Keratinocyte (primary cell): ENCODE measurements at regions not wholly inside any gene's neighbourhood (a gene's known extent, or its start where the extent isn't known, plus 50 kb on each side); places are given as distances from the start of the nearest gene placed in this dataset.

Experiments used
- DNase-seq: peaks from one replicate; pipeline ENCODE4 v3.0.0-alpha.2; 2011; ENCODE audit warnings: low read depth, missing footprints, low spot score
- FAIRE-seq: peaks from 2 replicates; lab custom pipeline; 2011; peaks lifted over from hg19 to GRCh38; lab: Jason Lieb, UNC
- H2AFZ ChIP-seq: 2 replicates; pipeline ENCODE4 v1.6.0; 2012; ENCODE audit warnings: low read length, control low read depth, inconsistent platforms; ENCODE audit not compliant: control insufficient read depth
- H3K27ac ChIP-seq: 2 replicates; pipeline ENCODE4 v1.5.1; 2011; ENCODE audit warnings: low read length; ENCODE audit not compliant: control insufficient read depth, insufficient read depth
- H3K27me3 ChIP-seq: 3 replicates; pipeline ENCODE4 v1.6.0; 2011; ENCODE audit warnings: low read length; ENCODE audit not compliant: control insufficient read depth, insufficient read depth; ENCODE audit errors: extremely low read depth
- H3K36me3 ChIP-seq, 2 experiments: 2 replicates in 1 of 2; 3 replicates in 1 of 2; pipeline ENCODE4 v1.5.1; 2011; ENCODE audit warnings: low read length in 2 of 2, mild to moderate bottlenecking in 1 of 2; ENCODE audit not compliant: control insufficient read depth in 2 of 2, insufficient read depth in 2 of 2; ENCODE audit errors: extremely low read depth in 1 of 2
- H3K4me1 ChIP-seq: 3 replicates; pipeline ENCODE4 v1.5.1; 2011; ENCODE audit warnings: low read length; ENCODE audit not compliant: control insufficient read depth, insufficient read depth; ENCODE audit errors: extremely low read depth
- H3K4me2 ChIP-seq: 3 replicates; pipeline ENCODE4 v1.6.0; 2011; ENCODE audit warnings: low read depth, low read length; ENCODE audit not compliant: control insufficient read depth, insufficient read depth; ENCODE audit errors: extremely low read depth
- H3K4me3 ChIP-seq, 3 experiments: fragments of 200-600 bp in 1 of 3; sonication (generic) in 1 of 3; 2 replicates in 2 of 3; 3 replicates in 1 of 3; pipeline ENCODE4 v1.5.1; 2011 to 2016; ENCODE audit warnings: low read length in 3 of 3, mild to moderate bottlenecking in 3 of 3, control low read depth in 2 of 3, inconsistent platforms in 1 of 3, low read depth in 1 of 3, mixed read lengths in 1 of 3, mixed run types in 1 of 3, moderate library complexity in 1 of 3; ENCODE audit not compliant: control insufficient read depth in 2 of 3, insufficient read depth in 2 of 3; ENCODE audit errors: extremely low read depth in 1 of 3
- H3K79me2 ChIP-seq: 2 replicates; pipeline ENCODE4 v1.6.0; 2012; ENCODE audit warnings: low read length; ENCODE audit not compliant: control insufficient read depth, insufficient read depth
- H3K9ac ChIP-seq: 3 replicates; pipeline ENCODE4 v1.6.0; 2011; ENCODE audit warnings: low read length; ENCODE audit not compliant: control insufficient read depth, insufficient read depth; ENCODE audit errors: extremely low read depth
- H3K9me1 ChIP-seq: 3 replicates; pipeline ENCODE4 v1.6.0; 2011; ENCODE audit warnings: low read length; ENCODE audit not compliant: control insufficient read depth, insufficient read depth; ENCODE audit errors: extremely low read depth
- H3K9me3 ChIP-seq: 2 replicates; pipeline ENCODE4 v1.5.1; 2012; ENCODE audit warnings: low read depth, low read length; ENCODE audit not compliant: control insufficient read depth
- H4K20me1 ChIP-seq: 3 replicates; pipeline ENCODE4 v1.6.0; 2011; ENCODE audit warnings: low read length; ENCODE audit not compliant: control insufficient read depth, insufficient read depth; ENCODE audit errors: extremely low read depth
- CTCF ChIP-seq, 3 experiments: IDR thresholded peaks in 1 of 3; conservative IDR thresholded peaks in 1 of 3; optimal IDR thresholded peaks in 1 of 3; 2 replicates in 2 of 3; 3 replicates in 1 of 3; pipeline versions ENCODE3 to v1.5.1; 2011; ENCODE audit warnings: low read length in 3 of 3, mild to moderate bottlenecking in 3 of 3, moderate library complexity in 2 of 3, control low read depth in 1 of 3, inconsistent platforms in 1 of 3; ENCODE audit not compliant: insufficient read depth in 2 of 3; ENCODE audit errors: extremely low read depth in 1 of 3
- EZH2 ChIP-seq: IDR thresholded peaks from one replicate; pipeline ENCODE4 v1.6.1; 2012; ENCODE audit warnings: inconsistent platforms, mild to moderate bottlenecking, low read length, moderate library complexity
- dilution Hi-C: fragments of 300-500 bp; cut with MboI; formaldehyde crosslinking; loops from one replicate; pipeline ENCODE4 v1.7.0; 2020; ENCODE audit warnings: low sequenced_read_pairs; ENCODE audit not compliant: extremely low pct_ligation_motif_present

GRCh38 chr1:199197695-199198094 is 558.9 kb downstream of the PTPRC start:
- dilution Hi-C loops = no loop called here
- no peak for TF ChIP-seq CTCF (optimal IDR thresholded peaks at IDR 0.05 in 1 of 3, IDR thresholded peaks at IDR 0.05 in 1 of 3, conservative IDR thresholded peaks at IDR 0.05 in 1 of 3; ENCODE audit: extremely low read depth in 1 of 3, insufficient read depth in 2 of 3, low read length in 3 of 3)
- TF ChIP-seq EZH2 = no peak

GRCh38 chr1:199202331-199202730 is 563.5 kb downstream of the PTPRC start:
- FAIRE-seq = no peak
- Histone ChIP-seq H3K4me2 (no peak overlapping the region), H3K4me1 (no peaks in the 10 kb centered on the region), H4K20me1 (no peaks in the 10 kb centered on the region), H3K27me3 (no peaks in the 10 kb centered on the region), H3K4me3 (no peak overlapping the region), H3K9ac (no peak overlapping the region), H3K9me3 (no peaks in the 10 kb centered on the region), H3K79me2 (no peaks in the 10 kb centered on the region), H2AFZ (no peak overlapping the region), H3K9me1 (no peaks in the 10 kb centered on the region), H3K27ac (no peak overlapping the region), H3K36me3 (no peaks in the 10 kb centered on the region)
- no peak for TF ChIP-seq CTCF (optimal IDR thresholded peaks at IDR 0.05 in 1 of 3, IDR thresholded peaks at IDR 0.05 in 1 of 3, conservative IDR thresholded peaks at IDR 0.05 in 1 of 3; ENCODE audit: extremely low read depth in 1 of 3, insufficient read depth in 2 of 3, low read length in 3 of 3)
- no peak for TF ChIP-seq EZH2
- dilution Hi-C loops = no loop called here
- no peak for DNase-seq

More at GRCh38 chr1:199197695-199198094, 558.9 kb downstream of the PTPRC start:
- H2AFZ ChIP-seq = no peak overlapping the region
- no peaks in the 10 kb centered on the region for H3K27me3 ChIP-seq
- H3K4me3 ChIP-seq = no peak overlapping the region
- H3K4me1 ChIP-seq = no peaks in the 10 kb centered on the region
- FAIRE-seq = no peak
- no peaks in the 10 kb centered on the region for H3K79me2 ChIP-seq
- no peak for DNase-seq
- no peaks in the 10 kb centered on the region for H3K9me1 ChIP-seq
- no peak overlapping the region for H3K27ac ChIP-seq
- H3K9ac ChIP-seq = no peak overlapping the region
- no peaks in the 10 kb centered on the region for H3K36me3 ChIP-seq
- no peak overlapping the region for H3K4me2 ChIP-seq
- H4K20me1 ChIP-seq = no peaks in the 10 kb centered on the region
- no peaks in the 10 kb centered on the region for H3K9me3 ChIP-seq
